Neural crest cell (in vitro differentiated cells): ENCODE measurements at regions not wholly inside any gene's neighbourhood (a gene's known extent, or its start where the extent isn't known, plus 50 kb on each side); places are given as distances from the start of the nearest gene placed in this dataset.
"Not testable (repeated sequence)": the region's sequence is repeated elsewhere in the genome, so short reads cannot be mapped to it uniquely, and the experiment has no call there.

ENCODE experiments used
- DNase-seq: peaks from one replicate; pipeline ENCODE4 v3.0.0; 2021; ENCODE audit warnings: low read depth, mixed read lengths, low spot score
- H3K27ac Mint-ChIP-seq: one replicate; pipeline ENCODE4 v1.8.0; 2021; ENCODE audit warnings: mild to moderate bottlenecking, mixed read lengths; ENCODE audit not compliant: unreplicated experiment
- H3K27me3 Mint-ChIP-seq: 2 replicates; pipeline ENCODE4 v1.8.0; 2021; ENCODE audit warnings: low read depth, mild to moderate bottlenecking, mixed read lengths
- H3K36me3 Mint-ChIP-seq: 2 replicates; pipeline ENCODE4 v1.8.0; 2021; ENCODE audit warnings: low read depth, mild to moderate bottlenecking, mixed read lengths
- H3K4me1 Mint-ChIP-seq: 2 replicates; pipeline ENCODE4 v1.8.0; 2021; ENCODE audit warnings: mixed read lengths
- H3K4me3 Mint-ChIP-seq: one replicate; pipeline ENCODE4 v1.8.0; 2021; ENCODE audit warnings: mild to moderate bottlenecking, mixed read lengths
- H3K9me3 Mint-ChIP-seq: 2 replicates; pipeline ENCODE4 v1.8.0; 2021; ENCODE audit warnings: mixed read lengths
- CTCF ChIP-seq: fragments of 200-600 bp; sonication (generic); conservative IDR thresholded peaks from 2 replicates; pipeline ENCODE4 v1.5.0; 2021; ENCODE audit warnings: antibody characterized with exemption, mild to moderate bottlenecking

- no peak for DNase-seq
- H3K36me3 Mint-ChIP-seq, result no peaks in the 10 kb centered on the region
- H3K9me3 Mint-ChIP-seq, result peaks cover 5% of the 10 kb centered on the region
- TF ChIP-seq CTCF, result no peak
- H3K27ac Mint-ChIP-seq, result no peak overlapping the region
- peaks cover 17% of the 10 kb centered on the region for H3K27me3 Mint-ChIP-seq
- no peak overlapping the region for H3K4me3 Mint-ChIP-seq
- no peaks in the 10 kb centered on the region for H3K4me1 Mint-ChIP-seq
These were observed 249.5 kb upstream of the KCNG1 start for GRCh38 chr20:51272401-51272800.

GRCh38 chr20:51271931-51272330 lies 249.0 kb upstream of the KCNG1 start:
- H3K27ac Mint-ChIP-seq, result no peak overlapping the region
- no peak overlapping the region for H3K4me3 Mint-ChIP-seq
- no peak for DNase-seq
- H3K36me3 Mint-ChIP-seq, result no peaks in the 10 kb centered on the region
- H3K27me3 Mint-ChIP-seq, result peaks cover 17% of the 10 kb centered on the region
- TF ChIP-seq CTCF, result no peak
- no peaks in the 10 kb centered on the region for H3K4me1 Mint-ChIP-seq
- H3K9me3 Mint-ChIP-seq, result peaks cover 5% of the 10 kb centered on the region

- not testable (repeated sequence) for H3K9me3 Mint-ChIP-seq, H3K36me3 Mint-ChIP-seq, H3K27ac Mint-ChIP-seq, H3K4me3 Mint-ChIP-seq, H3K4me1 Mint-ChIP-seq, DNase-seq
- H3K27me3 Mint-ChIP-seq, result peaks cover 13% of the 10 kb centered on the region
These were observed 248.4 kb upstream of the KCNG1 start for GRCh38 chr20:51271289-51271688.

- peaks cover 9% of the 10 kb centered on the region for H3K27me3 Mint-ChIP-seq
- peaks cover 5% of the 10 kb centered on the region for H3K9me3 Mint-ChIP-seq
- no peaks in the 10 kb centered on the region for H3K4me1 Mint-ChIP-seq
- no peak for DNase-seq
- no peaks in the 10 kb centered on the region for H3K36me3 Mint-ChIP-seq
- H3K4me3 Mint-ChIP-seq, result no peak overlapping the region
- TF ChIP-seq CTCF, result no peak
- no peak overlapping the region for H3K27ac Mint-ChIP-seq
These were observed 246.8 kb upstream of the KCNG1 start for GRCh38 chr20:51269671-51270070.

- no peak overlapping the region for H3K4me3 Mint-ChIP-seq
- no peaks in the 10 kb centered on the region for H3K36me3 Mint-ChIP-seq
- no peak overlapping the region for H3K27ac Mint-ChIP-seq
- no peak for DNase-seq
- no peak for TF ChIP-seq CTCF
- peaks cover 5% of the 10 kb centered on the region for H3K9me3 Mint-ChIP-seq
- no peaks in the 10 kb centered on the region for H3K4me1 Mint-ChIP-seq
- H3K27me3 Mint-ChIP-seq, result peaks cover under 1% of the 10 kb centered on the region
These were observed 244.8 kb upstream of the KCNG1 start for GRCh38 chr20:51267679-51268078.

GRCh38 chr20:51266353-51266752 lies 243.4 kb upstream of the KCNG1 start:
- no peaks in the 10 kb centered on the region for H3K36me3 Mint-ChIP-seq
- no peaks in the 10 kb centered on the region for H3K27me3 Mint-ChIP-seq

More at GRCh38 chr20:51266353-51266752, 243.4 kb upstream of the KCNG1 start:
- DNase-seq, result no peak
- no peak overlapping the region for H3K4me3 Mint-ChIP-seq
- no peak for TF ChIP-seq CTCF
- H3K9me3 Mint-ChIP-seq, result peaks cover 4% of the 10 kb centered on the region
- H3K4me1 Mint-ChIP-seq, result no peaks in the 10 kb centered on the region
- no peak overlapping the region for H3K27ac Mint-ChIP-seq
